IMR-90 (cell line): ENCODE measurements at regions not wholly inside any gene's neighbourhood (a gene's known extent, or its start where the extent isn't known, plus 50 kb on each side); places are given as distances from the start of the nearest gene placed in this dataset.

ENCODE experiments used
- ATAC-seq: fragments of 200-7000 bp; cut with Tn5 transposase; 2 replicates; pipeline ENCODE4 v1.9.1; 2020; ENCODE audit warnings: low read depth, mild to moderate bottlenecking, moderate library complexity
- BruUV-seq: library from RNA; stranded (reverse); fragments of 400-500 nt; replicated peaks from 2 replicates; lab custom pipeline; 2021; lab: Mats Ljungman, UMichigan
- CTCF ChIA-PET: fragments of 300-600 bp; formaldehyde crosslinking; extraction: SDS; loops from one replicate; lab custom pipeline; 2021; ENCODE audit warnings: antibody characterized with exemption; lab: Yijun Ruan, JAX
- POLR2A ChIA-PET: fragments of 300-600 bp; sonication (Branson Sonifier 250); formaldehyde crosslinking; loops from one replicate; lab custom pipeline; 2022; ENCODE audit warnings: antibody characterized with exemption; ENCODE audit not compliant: unreplicated experiment; lab: Charles Lee
- DNase-seq: peaks from one replicate; pipeline ENCODE4 v3.0.0; 2013
- H2AFZ ChIP-seq: replicated peaks from 2 replicates; pipeline ENCODE3; 2013; ENCODE audit warnings: low read length, mild to moderate bottlenecking; ENCODE audit not compliant: poor library complexity
- H2AK5ac ChIP-seq: 2 replicates; pipeline ENCODE4 v1.6.1; 2013; ENCODE audit warnings: low read depth, low read length, inconsistent platforms
- H2AK9ac ChIP-seq: replicated peaks from 2 replicates; pipeline ENCODE3; 2013; ENCODE audit warnings: mild to moderate bottlenecking, low read depth, low read length, moderate library complexity; ENCODE audit not compliant: poor library complexity
- H2BK120ac ChIP-seq: 2 replicates; pipeline ENCODE4 v1.6.1; 2013; ENCODE audit warnings: low read depth, low read length, inconsistent platforms
- H2BK15ac ChIP-seq: 3 replicates; pipeline ENCODE4 v1.6.1; 2013; ENCODE audit warnings: low read depth, low read length, inconsistent platforms
- H2BK20ac ChIP-seq: 2 replicates; pipeline ENCODE4 v1.6.1; 2013; ENCODE audit warnings: low read depth, mild to moderate bottlenecking, inconsistent platforms, low read length, moderate library complexity
- H2BK5ac ChIP-seq: 2 replicates; pipeline ENCODE4 v1.6.1; 2013; ENCODE audit warnings: mild to moderate bottlenecking, low read depth, low read length, inconsistent platforms; ENCODE audit not compliant: poor library complexity, severe bottlenecking
- H3K14ac ChIP-seq: replicated peaks from 2 replicates; pipeline ENCODE4 v1.6.1; 2013; ENCODE audit warnings: low read depth, low read length, inconsistent platforms
- H3K18ac ChIP-seq: 2 replicates; pipeline ENCODE4 v1.6.1; 2013; ENCODE audit warnings: low read depth, low read length, control low read depth
- H3K23ac ChIP-seq: 2 replicates; pipeline ENCODE4 v1.6.1; 2013; ENCODE audit warnings: low read depth, low read length, inconsistent platforms
- H3K27ac ChIP-seq: 2 replicates; pipeline ENCODE4 v1.5.1; 2013; ENCODE audit warnings: mild to moderate bottlenecking, control low read depth, low read length; ENCODE audit not compliant: insufficient read depth
- H3K27me3 ChIP-seq: 2 replicates; pipeline ENCODE4 v1.6.1; 2013; ENCODE audit warnings: low read length; ENCODE audit not compliant: control insufficient read depth, insufficient read depth
- H3K36me3 ChIP-seq: 2 replicates; pipeline ENCODE4 v1.6.1; 2013; ENCODE audit warnings: low read length, mixed read lengths; ENCODE audit not compliant: control insufficient read depth, insufficient read depth
- H3K4ac ChIP-seq: 2 replicates; pipeline ENCODE4 v1.6.1; 2013; ENCODE audit warnings: low read depth, low read length, inconsistent platforms
- H3K4me1 ChIP-seq: 2 replicates; pipeline ENCODE4 v1.6.1; 2013; ENCODE audit warnings: low read length, mixed read lengths; ENCODE audit not compliant: control insufficient read depth, insufficient read depth
- H3K4me2 ChIP-seq: 2 replicates; pipeline ENCODE4 v1.6.1; 2013; ENCODE audit warnings: low read depth, mild to moderate bottlenecking, control low read depth, low read length, moderate library complexity
- H3K4me3 ChIP-seq: 2 replicates; pipeline ENCODE4 v1.5.1; 2013; ENCODE audit warnings: low read depth, mild to moderate bottlenecking, control low read depth, low read length, moderate library complexity; ENCODE audit not compliant: insufficient read depth
- H3K56ac ChIP-seq: 2 replicates; pipeline ENCODE4 v1.6.1; 2013; ENCODE audit warnings: low read length, inconsistent platforms; ENCODE audit not compliant: insufficient read depth; ENCODE audit errors: extremely low read depth
- H3K79me1 ChIP-seq, 2 experiments: 2 replicates each; pipeline ENCODE4 v1.6.1; 2013; ENCODE audit warnings: low read length in 2 of 2, inconsistent platforms in 1 of 2, low read depth in 1 of 2
- H3K9ac ChIP-seq: 2 replicates; pipeline ENCODE4 v1.6.1; 2013; ENCODE audit warnings: low read depth, low read length, control low read depth
- H3K9me1 ChIP-seq: 2 replicates; pipeline ENCODE4 v1.6.1; 2013; ENCODE audit warnings: low read length, inconsistent platforms; ENCODE audit not compliant: insufficient read depth
- H3K9me3 ChIP-seq: 2 replicates; pipeline ENCODE4 v1.6.1; 2013; ENCODE audit warnings: low read length; ENCODE audit not compliant: control insufficient read depth, insufficient read depth
- H4K20me1 ChIP-seq: 2 replicates; pipeline ENCODE4 v1.6.1; 2013; ENCODE audit warnings: low read length, inconsistent platforms; ENCODE audit not compliant: insufficient read depth
- H4K5ac ChIP-seq: 2 replicates; pipeline ENCODE4 v1.6.1; 2013; ENCODE audit warnings: mild to moderate bottlenecking, low read depth, low read length, control low read depth
- H4K8ac ChIP-seq, 2 experiments: 2 replicates each; pipeline ENCODE4 v1.6.1; 2013; ENCODE audit warnings: low read depth in 2 of 2, low read length in 2 of 2, control low read depth in 1 of 2, inconsistent platforms in 1 of 2
- H4K91ac ChIP-seq: 2 replicates; pipeline ENCODE4 v1.6.1; 2013; ENCODE audit warnings: low read depth, low read length, inconsistent platforms; ENCODE audit not compliant: insufficient read depth
- CHD1 ChIP-seq: IDR thresholded peaks from 2 replicates; pipeline ENCODE4 v1.6.1; 2012; ENCODE audit warnings: low read depth, low read length, improper control_type of control experiment
- FOS ChIP-seq: fragments of 150-350 bp; IDR thresholded peaks from 2 replicates; pipeline ENCODE4 v1.6.1; 2016; ENCODE audit warnings: low read depth, low read length
- RFX5 ChIP-seq: IDR thresholded peaks from 2 replicates; pipeline ENCODE4 v1.8.0; 2012; ENCODE audit warnings: low read depth, mild to moderate bottlenecking, low read length, moderate library complexity
- WGBS, 2 experiments: methylation state at CpG; one replicate each; pipeline versions ENCODE4 v1.1.5 to v1.1.7; 2013; ENCODE audit warnings: missing lambda C conversion rate in 2 of 2; ENCODE audit not compliant: insufficient read length in 1 of 2; ENCODE audit errors: extremely low coverage in 2 of 2; 5-methylcytosine and 5-hydroxymethylcytosine counted together
- dilution Hi-C: fragments of 300-500 bp; cut with HindIII; formaldehyde crosslinking; loops from one replicate; pipeline ENCODE4 v1.14.3; 2018; ENCODE audit warnings: low sequenced_read_pairs; ENCODE audit not compliant: unreplicated experiment
- in situ Hi-C: fragments of 300-500 bp; cut with MboI; formaldehyde crosslinking; loops from 3 replicates; pipeline ENCODE4 v1.14.3; 2019; ENCODE audit warnings: low sequenced_read_pairs, inconsistent platforms, mixed read lengths
- intact Hi-C: fragments of 100-400 bp; cut with micrococcal nuclease; formaldehyde crosslinking; loops from 2 replicates; pipeline ENCODE4 v1.10.0; 2022

GRCh38 chr16:50478773-50479149 is 69.4 kb upstream of the NKD1 start:
- H4K8ac ChIP-seq, result no peak overlapping the region
- TF ChIP-seq CHD1 (no peak), RFX5 (no peak), FOS (no peak)
- no peak overlapping the region for H2BK15ac ChIP-seq
- H4K20me1 ChIP-seq, result no peaks in the 10 kb centered on the region
- no peak overlapping the region for H3K56ac ChIP-seq
- H2BK20ac ChIP-seq, result no peak overlapping the region
- in situ Hi-C loops, result no loop called here
- no peak overlapping the region for H2BK120ac ChIP-seq
- no peak overlapping the region for H2AFZ ChIP-seq
- H2BK5ac ChIP-seq, result no peak overlapping the region
- H3K36me3 ChIP-seq, result no peaks in the 10 kb centered on the region
- H4K5ac ChIP-seq, result no peak overlapping the region
- no peak overlapping the region for H3K18ac ChIP-seq
- H3K14ac ChIP-seq, result no peak overlapping the region
- no peak overlapping the region for H2AK5ac ChIP-seq
- POLR2A ChIA-PET, result no interaction called here
- H2AK9ac ChIP-seq, result no peak overlapping the region
- H3K27me3 ChIP-seq, result peaks cover 2% of the 10 kb centered on the region; the same call in 1 of the 2 replicates
- no peaks in the 10 kb centered on the region for H3K4me1 ChIP-seq
- H3K23ac ChIP-seq, result no peak overlapping the region
- H3K9me1 ChIP-seq, result no peaks in the 10 kb centered on the region
- BruUV-seq, result no TSS peak
- no peak overlapping the region for H3K4me2 ChIP-seq
- CTCF ChIA-PET, result no interaction called here
- no peak overlapping the region for H3K9ac ChIP-seq
- H3K4ac ChIP-seq, result no peak overlapping the region
- no peak overlapping the region for H3K4me3 ChIP-seq
- dilution Hi-C loops, result no loop called here
- intact Hi-C loops, result no loop called here
- H3K27ac ChIP-seq, result no peak overlapping the region
- DNase-seq (no peak), ATAC-seq (no peak)
- 0% methylated on average over 1 of the region's 9 CpGs; no CpG with 5 or more reads in 1 of the 2 experiments for WGBS, 2 experiments
- H3K79me1 ChIP-seq, result no peaks in the 10 kb centered on the region
- H3K9me3 ChIP-seq, result no peaks in the 10 kb centered on the region
- H4K91ac ChIP-seq, result no peak overlapping the region
